ENCODE measurements at regions not wholly inside any gene's neighbourhood (a gene's known extent, or its start where the extent isn't known, plus 50 kb on each side); places are given as distances from the start of the nearest gene placed in this dataset.
A peak's percentile ranks its signal among the peaks of the same experiment; 100 is the strongest.

GRCh38 chr15:39110746-39111145, 470.1 kb upstream of the THBS1 start:
- no peaks in the 10 kb centered on the region for H3K27me3 ChIP-seq (ENCODE audit: control insufficient read depth, insufficient read depth)
- H3K4me3 ChIP-seq (ENCODE audit: low read length): no peak overlapping the region
- H3K4me1 ChIP-seq (ENCODE audit: control insufficient read depth, insufficient read depth, low read length): no peaks in the 10 kb centered on the region
- H3K9me3 ChIP-seq (ENCODE audit: control insufficient read depth, low read length): no peaks in the 10 kb centered on the region
- H3K27ac ChIP-seq (ENCODE audit: low read length): no peak overlapping the region
- intact Hi-C loops (cut with DNase I): no loop called here
- ATAC-seq: no peak
- no peak for DNase-seq
- 95% methylated on average over 1 of the region's 1 CpG for WGBS

- intact Hi-C loops (cut with DNase I): no loop called here
- DNase-seq: no peak
Observed at GRCh38 chr15:39113741-39114140, 467.1 kb upstream of the THBS1 start.

GRCh38 chr15:39114690-39115378, 466.0 kb upstream of the THBS1 start:
- Histone ChIP-seq H3K27me3 (ENCODE audit: control insufficient read depth, insufficient read depth) (no peaks in the 10 kb centered on the region), H3K4me3 (ENCODE audit: low read length) (no peak overlapping the region), H3K4me1 (ENCODE audit: control insufficient read depth, insufficient read depth, low read length) (no peaks in the 10 kb centered on the region), H3K27ac (ENCODE audit: low read length) (no peak overlapping the region), H3K9me3 (ENCODE audit: control insufficient read depth, low read length) (no peaks in the 10 kb centered on the region)
- DNase-seq (no peak), ATAC-seq (no peak)
- WGBS: 96% methylated on average over 1 of the region's 1 CpG
- intact Hi-C loops (cut with DNase I): no loop called here

More at GRCh38 chr15:39113741-39114140, 467.1 kb upstream of the THBS1 start:
- Histone ChIP-seq H3K27ac (ENCODE audit: low read length) (no peak overlapping the region), H3K4me1 (ENCODE audit: control insufficient read depth, insufficient read depth, low read length) (no peaks in the 10 kb centered on the region), H3K4me3 (ENCODE audit: low read length) (no peak overlapping the region), H3K9me3 (ENCODE audit: control insufficient read depth, low read length) (no peaks in the 10 kb centered on the region), H3K27me3 (ENCODE audit: control insufficient read depth, insufficient read depth) (no peaks in the 10 kb centered on the region)
- no peak for ATAC-seq
- 90% methylated on average over 3 of the region's 3 CpGs for WGBS

GRCh38 chr15:39115379-39116057, 465.4 kb upstream of the THBS1 start:
- ATAC-seq: no peak

GRCh38 chr15:39118510-39118909, 462.4 kb upstream of the THBS1 start:
- intact Hi-C loops (cut with DNase I): no loop called here
- ATAC-seq: no peak
- H3K9me3 ChIP-seq (ENCODE audit: control insufficient read depth, low read length): no peaks in the 10 kb centered on the region
- H3K4me3 ChIP-seq (ENCODE audit: low read length): no peak overlapping the region
- H3K27ac ChIP-seq (ENCODE audit: low read length): no peak overlapping the region
- no peaks in the 10 kb centered on the region for H3K4me1 ChIP-seq (ENCODE audit: control insufficient read depth, insufficient read depth, low read length)
- no peak for DNase-seq
- H3K27me3 ChIP-seq (ENCODE audit: control insufficient read depth, insufficient read depth): no peaks in the 10 kb centered on the region
- 63% methylated on average over 2 of the region's 2 CpGs for WGBS

More at GRCh38 chr15:39115379-39116057, 465.4 kb upstream of the THBS1 start:
- Histone ChIP-seq H3K4me1 (ENCODE audit: control insufficient read depth, insufficient read depth, low read length) (no peaks in the 10 kb centered on the region), H3K27me3 (ENCODE audit: control insufficient read depth, insufficient read depth) (no peaks in the 10 kb centered on the region), H3K27ac (ENCODE audit: low read length) (no peak overlapping the region), H3K9me3 (ENCODE audit: control insufficient read depth, low read length) (no peaks in the 10 kb centered on the region), H3K4me3 (ENCODE audit: low read length) (no peak overlapping the region)
- no peak for DNase-seq
- intact Hi-C loops (cut with DNase I): no loop called here
- WGBS: 85% methylated on average over 2 of the region's 2 CpGs

- intact Hi-C loops (cut with DNase I): no loop called here
- 72% methylated on average over 7 of the region's 7 CpGs for WGBS
- no peak overlapping the region for H3K4me3 ChIP-seq (ENCODE audit: low read length)
- ATAC-seq (no peak), DNase-seq (no peak)
- H3K9me3 ChIP-seq (ENCODE audit: control insufficient read depth, low read length): no peaks in the 10 kb centered on the region
- no peak overlapping the region for H3K27ac ChIP-seq (ENCODE audit: low read length)
- no peaks in the 10 kb centered on the region for H3K27me3 ChIP-seq (ENCODE audit: control insufficient read depth, insufficient read depth)
- peaks cover 5% of the 10 kb centered on the region for H3K4me1 ChIP-seq (ENCODE audit: control insufficient read depth, insufficient read depth, low read length)
Observed at GRCh38 chr15:39124155-39124552, 456.7 kb upstream of the THBS1 start.

- ATAC-seq (peak in 1 of 2 donors; percentile 71), DNase-seq (peak in 1 of 3 donors; percentile 63)
- peaks cover 5% of the 10 kb centered on the region for H3K4me1 ChIP-seq (ENCODE audit: control insufficient read depth, insufficient read depth, low read length)
- intact Hi-C loops (cut with DNase I): no loop called here
- 48% methylated on average over 6 of the region's 6 CpGs for WGBS
- no peaks in the 10 kb centered on the region for H3K9me3 ChIP-seq (ENCODE audit: control insufficient read depth, low read length)
- H3K27ac ChIP-seq (ENCODE audit: low read length): no peak overlapping the region
- H3K4me3 ChIP-seq (ENCODE audit: low read length): no peak overlapping the region
- no peaks in the 10 kb centered on the region for H3K27me3 ChIP-seq (ENCODE audit: control insufficient read depth, insufficient read depth)
Observed at GRCh38 chr15:39124553-39125171, 456.2 kb upstream of the THBS1 start.

- H3K4me1 ChIP-seq (ENCODE audit: control insufficient read depth, insufficient read depth, low read length): peaks cover 5% of the 10 kb centered on the region
- H3K4me3 ChIP-seq (ENCODE audit: low read length): no peak overlapping the region
- H3K27ac ChIP-seq (ENCODE audit: low read length): no peak overlapping the region
- H3K9me3 ChIP-seq (ENCODE audit: control insufficient read depth, low read length): no peaks in the 10 kb centered on the region
- H3K27me3 ChIP-seq (ENCODE audit: control insufficient read depth, insufficient read depth): no peaks in the 10 kb centered on the region
- 58% methylated on average over 2 of the region's 2 CpGs for WGBS
- no peak for ATAC-seq
- intact Hi-C loops (cut with DNase I): no loop called here
- DNase-seq: no peak
Observed at GRCh38 chr15:39125226-39125625, 455.7 kb upstream of the THBS1 start.

GRCh38 chr15:39125904-39126303, 455.0 kb upstream of the THBS1 start:
- Histone ChIP-seq H3K4me3 (ENCODE audit: low read length) (no peak overlapping the region), H3K4me1 (ENCODE audit: control insufficient read depth, insufficient read depth, low read length) (peaks cover 5% of the 10 kb centered on the region), H3K9me3 (ENCODE audit: control insufficient read depth, low read length) (no peaks in the 10 kb centered on the region), H3K27ac (ENCODE audit: low read length) (no peak overlapping the region), H3K27me3 (ENCODE audit: control insufficient read depth, insufficient read depth) (no peaks in the 10 kb centered on the region)
- 53% methylated on average over 4 of the region's 4 CpGs for WGBS
- intact Hi-C loops (cut with DNase I): no loop called here
- DNase-seq (no peak), ATAC-seq (no peak)

GRCh38 chr15:39127151-39127790, 453.6 kb upstream of the THBS1 start:
- Histone ChIP-seq H3K27me3 (ENCODE audit: control insufficient read depth, insufficient read depth) (no peaks in the 10 kb centered on the region), H3K4me3 (ENCODE audit: low read length) (no peak overlapping the region), H3K4me1 (ENCODE audit: control insufficient read depth, insufficient read depth, low read length) (peaks cover 5% of the 10 kb centered on the region), H3K9me3 (ENCODE audit: control insufficient read depth, low read length) (no peaks in the 10 kb centered on the region), H3K27ac (ENCODE audit: low read length) (no peak overlapping the region)
- intact Hi-C loops (cut with DNase I): no loop called here
- peak in 1 of 2 donors; percentile 78 for ATAC-seq
- 34% methylated on average over 2 of the region's 2 CpGs for whole genome bisulfite sequencing
- no peak for DNase-seq
